GM12892 (cell line): ENCODE measurements at regions not wholly inside any gene's neighbourhood (a gene's known extent, or its start where the extent isn't known, plus 50 kb on each side); places are given as distances from the start of the nearest gene placed in this dataset.

Experiments used
- POLR2A ChIP-seq: IDR thresholded peaks from 2 replicates; pipeline ENCODE4 v1.6.1; 2011; ENCODE audit warnings: low read depth, low read length, control low read depth
- POLR2AphosphoS5 ChIP-seq: IDR thresholded peaks from 2 replicates; pipeline ENCODE4 v1.6.1; 2011; ENCODE audit warnings: low read depth, low read length, control low read depth

- TF ChIP-seq POLR2AphosphoS5 (no peak), POLR2A (no peak)
Measured at GRCh38 chr20:26214991-26215390, 518.3 kb upstream of the ZNF337 start.
